Liver (tissue), 8 donors: ENCODE measurements at regions not wholly inside any gene's neighbourhood (a gene's known extent, or its start where the extent isn't known, plus 50 kb on each side); places are given as distances from the start of the nearest gene placed in this dataset.

Experiments
- DNase-seq: peaks from one replicate; pipeline ENCODE4 v3.0.0-alpha.2; 2017; ENCODE audit warnings: low spot score
- H3K27ac ChIP-seq, 2 donors: one replicate each; pipeline ENCODE4 v1.7.0; 2013; ENCODE audit warnings: inconsistent platforms in 2 of 2, low read length in 2 of 2, control low read depth in 1 of 2, low read depth in 1 of 2, mild to moderate bottlenecking in 1 of 2
- H3K27me3 ChIP-seq, 4 donors: one replicate each; pipeline versions ENCODE4 v1.6.1 to v1.7.0; 2013; ENCODE audit warnings: low read length in 3 of 4, inconsistent platforms in 1 of 4, mild to moderate bottlenecking in 1 of 4, moderate library complexity in 1 of 4; ENCODE audit not compliant: control insufficient read depth in 4 of 4, insufficient read depth in 4 of 4
- H3K36me3 ChIP-seq, 4 donors: one replicate each; pipeline versions ENCODE4 v1.6.1 to v1.7.0; 2013; ENCODE audit warnings: low read length in 3 of 4, mild to moderate bottlenecking in 3 of 4, low read depth in 1 of 4, moderate library complexity in 1 of 4; ENCODE audit not compliant: control insufficient read depth in 4 of 4, insufficient read depth in 3 of 4
- H3K4me1 ChIP-seq, 4 donors: one replicate each; pipeline versions ENCODE4 v1.6.1 to v1.7.0; 2013; ENCODE audit warnings: low read length in 3 of 4, mild to moderate bottlenecking in 3 of 4, moderate library complexity in 1 of 4; ENCODE audit not compliant: control insufficient read depth in 4 of 4, insufficient read depth in 4 of 4
- H3K4me3 ChIP-seq, 3 donors: one replicate each; pipeline versions ENCODE4 v1.6.1 to v1.7.0; 2013; ENCODE audit warnings: low read length in 3 of 3, control low read depth in 1 of 3, low read depth in 1 of 3, mild to moderate bottlenecking in 1 of 3
- H3K9ac ChIP-seq, 2 donors: one replicate each; pipeline ENCODE4 v1.7.0; 2013; ENCODE audit warnings: low read length in 2 of 2, mild to moderate bottlenecking in 2 of 2, moderate library complexity in 2 of 2, control low read depth in 1 of 2, low read depth in 1 of 2
- H3K9me3 ChIP-seq, 4 donors: one replicate each; pipeline versions ENCODE4 v1.6.1 to v1.7.0; 2013; ENCODE audit warnings: low read length in 3 of 4; ENCODE audit not compliant: control insufficient read depth in 4 of 4
- ATF3 ChIP-seq: IDR thresholded peaks from 2 replicates; pipeline ENCODE4 v1.6.1; 2016; ENCODE audit warnings: antibody characterized with exemption
- CTCF ChIP-seq: fragments of 150-350 bp; IDR thresholded peaks from 2 replicates; pipeline ENCODE4 v1.5.1; 2017; ENCODE audit warnings: improper control_type of control experiment, low read depth, low read length; ENCODE audit not compliant: missing input control
- EGR1 ChIP-seq, 2 donors: IDR thresholded peaks; 2 replicates each; pipeline ENCODE4 v1.6.1; 2016 to 2018; ENCODE audit warnings: antibody characterized with exemption in 2 of 2, low read depth in 2 of 2
- FOXA1 ChIP-seq: IDR thresholded peaks from 2 replicates; pipeline ENCODE4 v1.6.1; 2016; ENCODE audit warnings: antibody characterized with exemption
- FOXA2 ChIP-seq: IDR thresholded peaks from 2 replicates; pipeline ENCODE4 v1.6.1; 2016; ENCODE audit warnings: antibody characterized with exemption
- GABPA ChIP-seq, 2 donors: IDR thresholded peaks in 1 of 2; conservative IDR thresholded peaks in 1 of 2; 2 replicates each; pipeline ENCODE4 v1.6.1; 2016; ENCODE audit warnings: antibody characterized with exemption in 2 of 2, mild to moderate bottlenecking in 1 of 2, moderate library complexity in 1 of 2
- HNF4A ChIP-seq, 2 donors: conservative IDR thresholded peaks; 2 replicates each; pipeline ENCODE4 v1.6.1; 2016; ENCODE audit warnings: antibody characterized with exemption in 2 of 2, mild to moderate bottlenecking in 2 of 2
- HNF4G ChIP-seq: IDR thresholded peaks from 2 replicates; pipeline ENCODE4 v1.6.1; 2016; ENCODE audit warnings: antibody characterized with exemption
- JUND ChIP-seq, 2 donors: IDR thresholded peaks; 2 replicates each; pipeline ENCODE4 v1.6.1; 2016; ENCODE audit warnings: antibody characterized with exemption in 2 of 2
- NR2F2 ChIP-seq: IDR thresholded peaks from 2 replicates; pipeline ENCODE4 v1.6.1; 2016; ENCODE audit warnings: antibody characterized with exemption
- RAD21 ChIP-seq, 2 donors: IDR thresholded peaks; 2 replicates each; pipeline ENCODE4 v1.6.1; 2016; ENCODE audit warnings: antibody characterized with exemption in 2 of 2, mild to moderate bottlenecking in 2 of 2
- REST ChIP-seq: IDR thresholded peaks from 2 replicates; pipeline ENCODE4 v1.6.1; 2016; ENCODE audit warnings: antibody characterized with exemption, mild to moderate bottlenecking
- RXRA ChIP-seq, 2 donors: IDR thresholded peaks; 2 replicates each; pipeline ENCODE4 v1.6.1; 2017 to 2018; ENCODE audit warnings: antibody characterized with exemption in 2 of 2, mild to moderate bottlenecking in 1 of 2
- SP1 ChIP-seq: IDR thresholded peaks from 2 replicates; pipeline ENCODE4 v1.6.1; 2018; ENCODE audit warnings: antibody characterized with exemption, mild to moderate bottlenecking
- TAF1 ChIP-seq: conservative IDR thresholded peaks from 2 replicates; pipeline ENCODE4 v1.6.1; 2016; ENCODE audit warnings: antibody characterized with exemption, mild to moderate bottlenecking
- YY1 ChIP-seq: IDR thresholded peaks from 2 replicates; pipeline ENCODE4 v1.6.1; 2016; ENCODE audit warnings: antibody characterized with exemption, mild to moderate bottlenecking
- ZBTB33 ChIP-seq: IDR thresholded peaks from 2 replicates; pipeline ENCODE4 v1.6.1; 2016; ENCODE audit warnings: antibody characterized with exemption
- WGBS: extraction: QIAGEN DNeasy Blood & Tissue Kit; methylation state at CpG from one replicate; pipeline ENCODE4 v1.1.7; 2013; 5-methylcytosine and 5-hydroxymethylcytosine counted together
- donor health status: healthy.
- donor health status: healthy.
- donor health status: healthy.
- donor health status: healthy.
- donor health status: healthy.

GRCh38 chr22:47259990-47260389, 497.5 kb downstream of the TBC1D22A start:
- WGBS, result 84% methylated on average over 5 of the region's 5 CpGs
- Histone ChIP-seq H3K27ac (no peak overlapping the region), H3K4me1 (no peaks in the 10 kb centered on the region), H3K4me3 (no peak overlapping the region), H3K9me3 (no peaks in the 10 kb centered on the region), H3K36me3 (no peaks in the 10 kb centered on the region), H3K9ac (no peak overlapping the region), H3K27me3 (no peaks in the 10 kb centered on the region)
- TF ChIP-seq REST (no peak), RAD21 (IDR thresholded peaks at IDR 0.05) (no peak), GABPA (IDR thresholded peaks at IDR 0.05 in 1 of 2, conservative IDR thresholded peaks at IDR 0.05 in 1 of 2) (no peak)
- no peak for DNase-seq

- no peak overlapping the region for H3K4me3 ChIP-seq
- H3K36me3 ChIP-seq, result no peaks in the 10 kb centered on the region
- H3K9me3 ChIP-seq, result no peaks in the 10 kb centered on the region
- H3K9ac ChIP-seq, result no peak overlapping the region
- H3K27me3 ChIP-seq, result no peaks in the 10 kb centered on the region
- DNase-seq, result no peak
- no peak overlapping the region for H3K27ac ChIP-seq
- H3K4me1 ChIP-seq, result no peaks in the 10 kb centered on the region
- TF ChIP-seq NR2F2 (no peak), YY1 (no peak), TAF1 (no peak), HNF4A (conservative IDR thresholded peaks at IDR 0.05) (no peak), ZBTB33 (no peak), REST (no peak), EGR1 (IDR thresholded peaks at IDR 0.05; ENCODE audit: low read depth in 2 of 2) (no peak), FOXA1 (no peak), CTCF (no peak), JUND (IDR thresholded peaks at IDR 0.05) (no peak), SP1 (no peak), HNF4G (no peak), FOXA2 (no peak), RAD21 (IDR thresholded peaks at IDR 0.05) (no peak), RXRA (IDR thresholded peaks at IDR 0.05) (no peak), ATF3 (no peak), GABPA (IDR thresholded peaks at IDR 0.05 in 1 of 2, conservative IDR thresholded peaks at IDR 0.05 in 1 of 2) (no peak)
- WGBS, result 73% methylated on average over 6 of the region's 6 CpGs
These were observed 496.6 kb downstream of the TBC1D22A start for GRCh38 chr22:47259049-47259448.
